Activated CD4-positive, alpha-beta T cell treated with anti-CD3 and anti-CD28 coated beads for 4 hours (primary cell): ENCODE measurements at regions not wholly inside any gene's neighbourhood (a gene's known extent, or its start where the extent isn't known, plus 50 kb on each side); places are given as distances from the start of the nearest gene placed in this dataset.

Source experiments
- DNase-seq, 2 donors: peaks; one replicate each; pipeline ENCODE4 v3.0.0-alpha.2; 2020

- DNase-seq: no peak
Measured at GRCh38 chr11:32161293-32161692, 70.4 kb downstream of the RCN1 start.

GRCh38 chr11:32162351-32162750 is 71.5 kb downstream of the RCN1 start:
- no peak for DNase-seq

- no peak for DNase-seq
Measured at GRCh38 chr11:32162906-32163305, 72.0 kb downstream of the RCN1 start.

GRCh38 chr11:32163557-32163956 is 72.7 kb downstream of the RCN1 start:
- DNase-seq: no peak

DNA sequence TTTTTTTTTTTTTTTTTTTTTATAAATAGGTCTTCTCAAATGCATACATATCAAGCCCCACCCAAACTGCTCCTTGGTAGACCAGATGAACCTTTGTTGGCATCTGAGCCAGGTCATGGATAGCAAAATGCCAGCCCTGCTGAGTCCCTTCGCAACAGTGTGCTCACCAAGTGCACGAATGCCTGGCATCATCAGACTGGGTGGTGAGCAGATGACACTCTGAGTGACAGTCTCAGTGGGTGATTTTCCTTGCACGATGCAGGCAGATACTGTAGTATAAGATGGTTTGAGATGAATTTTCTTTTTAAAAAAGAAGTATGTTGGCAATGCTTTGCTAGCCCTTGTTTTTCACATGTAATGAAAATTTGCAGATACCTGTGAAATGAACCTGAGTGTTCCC is 74.0 kb downstream of the RCN1 start:
- no peak for DNase-seq

DNA sequence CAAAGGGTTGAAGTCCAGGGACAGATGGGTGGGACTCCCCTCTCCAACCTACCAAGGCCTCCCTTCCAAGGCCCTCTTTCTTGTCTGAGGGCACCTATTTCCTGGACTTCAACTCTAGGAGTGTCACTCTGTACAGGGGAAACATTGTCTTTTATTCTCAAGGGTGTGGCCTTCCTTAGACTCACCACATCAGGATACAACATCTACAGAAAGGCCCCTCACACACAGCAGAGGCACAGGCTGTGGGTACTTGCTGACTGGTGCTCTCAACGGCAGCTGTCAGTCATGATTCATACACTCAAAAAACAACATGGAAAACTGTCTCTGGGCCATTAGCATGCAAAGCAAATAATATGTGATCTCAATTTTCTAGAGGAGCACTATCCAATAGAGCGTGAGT is 78.0 kb downstream of the RCN1 start:
- DNase-seq: no peak

GRCh38 chr11:32171445-32171844 is 80.6 kb downstream of the RCN1 start:
- no peak for DNase-seq

GRCh38 chr11:32172041-32172847 is 81.4 kb downstream of the RCN1 start:
- DNase-seq: no peak

DNA sequence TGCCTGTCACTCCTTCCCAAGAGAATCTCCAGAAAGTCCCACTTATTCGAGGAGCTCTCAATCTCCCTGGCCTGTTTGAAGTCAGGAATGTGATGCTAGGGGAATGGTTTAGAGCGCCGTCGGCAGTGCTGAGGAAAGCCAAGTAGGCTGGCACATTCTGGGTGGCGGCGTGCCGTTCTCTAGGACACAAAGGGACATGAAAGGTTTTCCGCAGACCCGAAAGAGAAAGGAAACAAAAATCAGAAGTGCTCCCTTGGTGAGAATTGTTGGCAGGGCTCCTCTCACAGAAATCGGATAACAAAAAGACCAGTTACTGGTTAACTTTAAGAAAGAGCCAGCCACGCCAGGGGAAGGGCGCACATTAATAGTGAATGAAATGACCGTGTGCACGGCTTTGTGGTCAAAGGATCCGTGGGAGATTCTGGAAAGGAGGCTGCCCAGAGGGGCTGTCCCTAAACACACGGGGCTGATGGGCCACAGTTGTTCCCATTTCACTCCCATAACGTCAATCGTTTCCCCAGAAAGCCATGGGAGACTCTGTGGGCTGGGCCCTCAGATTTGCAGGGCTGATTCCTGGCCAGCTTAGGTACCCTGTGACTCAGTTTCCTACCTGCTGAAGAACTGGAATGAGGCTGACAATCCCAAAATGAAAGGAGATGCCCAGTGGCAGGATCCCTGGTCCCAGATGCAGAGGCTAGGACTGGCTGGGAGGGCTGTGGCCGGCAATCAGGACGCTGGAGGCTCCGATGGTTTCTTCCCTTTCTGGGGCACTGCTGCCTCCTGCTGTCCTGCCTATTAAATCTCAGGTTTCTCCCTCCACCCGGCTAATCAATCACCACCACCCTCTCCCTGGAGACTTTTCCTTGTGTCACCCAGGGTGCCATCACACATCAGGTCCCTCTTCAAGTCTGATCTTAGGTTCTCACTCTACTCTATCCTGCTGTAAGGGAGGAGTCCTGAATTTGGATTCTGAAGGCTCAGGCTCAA is 82.3 kb downstream of the RCN1 start:
- no peak for DNase-seq

- DNase-seq: no peak
Measured at GRCh38 chr11:32173977-32174376, 83.1 kb downstream of the RCN1 start.

GRCh38 chr11:32176223-32176934 is 85.5 kb downstream of the RCN1 start:
- peak; percentile 59 to 83 for DNase-seq

DNA sequence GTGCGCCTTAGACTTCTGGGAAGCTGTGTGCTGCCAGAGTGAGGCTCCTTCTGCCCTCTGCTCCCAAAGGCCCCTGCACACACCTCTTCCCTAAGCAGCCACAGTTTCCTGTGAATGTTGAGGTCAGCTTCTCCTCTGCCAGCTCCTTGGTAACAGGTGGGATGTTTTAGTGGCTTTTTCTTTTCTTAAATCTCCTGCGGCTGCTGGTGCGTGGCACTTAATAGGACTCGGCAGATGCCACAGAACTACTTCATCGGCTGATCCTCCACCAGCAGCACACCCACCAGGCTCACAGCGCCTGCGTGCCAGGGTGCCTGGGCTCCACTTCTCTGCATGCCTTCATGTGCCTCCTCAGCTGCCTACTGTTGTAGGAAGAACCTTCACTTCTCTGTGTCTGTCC is 87.8 kb downstream of the RCN1 start:
- DNase-seq: no peak

- no peak for DNase-seq
Measured at GRCh38 chr11:32183512-32183911, 92.6 kb downstream of the RCN1 start.

DNA sequence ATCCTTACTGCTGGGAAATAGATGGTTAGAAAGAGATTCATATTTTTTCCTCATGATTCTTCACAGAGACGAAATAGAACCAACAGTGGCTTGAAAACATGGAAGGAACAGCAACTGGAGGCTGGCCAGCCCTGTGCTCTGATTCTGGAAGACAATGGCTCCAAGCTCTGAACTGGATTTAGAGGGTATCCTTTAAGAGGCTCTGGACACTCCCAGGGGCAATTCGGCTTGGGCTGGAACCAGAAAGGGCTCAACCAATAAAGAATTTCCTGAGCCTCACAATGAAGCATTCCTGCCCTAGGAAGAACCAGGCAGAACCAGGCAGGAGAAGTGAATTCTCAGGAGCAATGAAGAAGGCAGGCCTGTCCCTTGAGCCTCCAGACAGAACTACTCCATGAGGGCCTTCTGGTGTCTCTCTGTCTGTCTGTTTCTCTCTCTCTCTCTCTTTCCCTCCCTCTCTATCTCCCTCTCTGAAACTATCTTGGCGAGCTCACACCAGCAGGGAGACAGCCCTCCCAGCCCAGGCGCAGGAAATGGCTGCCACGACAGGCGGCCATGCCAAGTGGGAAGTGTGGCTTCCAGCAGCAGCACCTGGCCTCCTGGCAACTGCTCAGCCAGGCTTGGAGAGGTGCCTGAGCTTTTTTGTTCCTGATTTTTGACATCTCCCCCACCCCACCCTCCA is 93.3 kb downstream of the RCN1 start:
- DNase-seq: no peak

GRCh38 chr11:32184723-32185376 is 94.0 kb downstream of the RCN1 start:
- no peak for DNase-seq

DNA sequence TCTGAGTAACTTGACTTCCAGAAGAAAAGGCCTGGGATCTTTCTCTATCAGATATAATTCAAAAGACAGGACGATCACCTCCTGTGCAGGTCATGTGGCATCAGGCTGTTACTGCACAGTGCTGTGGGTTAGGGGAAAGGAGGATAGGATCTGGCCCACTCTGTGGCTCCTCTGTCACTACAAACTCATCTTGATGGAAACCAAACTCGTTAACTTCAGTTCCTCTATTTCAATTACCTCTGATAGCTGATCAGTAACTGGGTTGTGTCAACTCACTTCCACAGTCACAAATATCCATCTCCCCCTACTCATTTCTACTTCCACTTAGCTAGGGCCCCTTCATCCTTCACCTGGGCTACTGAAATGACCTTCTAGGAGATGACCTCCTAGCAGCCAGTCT is 95.2 kb downstream of the RCN1 start:
- DNase-seq: no peak

DNA sequence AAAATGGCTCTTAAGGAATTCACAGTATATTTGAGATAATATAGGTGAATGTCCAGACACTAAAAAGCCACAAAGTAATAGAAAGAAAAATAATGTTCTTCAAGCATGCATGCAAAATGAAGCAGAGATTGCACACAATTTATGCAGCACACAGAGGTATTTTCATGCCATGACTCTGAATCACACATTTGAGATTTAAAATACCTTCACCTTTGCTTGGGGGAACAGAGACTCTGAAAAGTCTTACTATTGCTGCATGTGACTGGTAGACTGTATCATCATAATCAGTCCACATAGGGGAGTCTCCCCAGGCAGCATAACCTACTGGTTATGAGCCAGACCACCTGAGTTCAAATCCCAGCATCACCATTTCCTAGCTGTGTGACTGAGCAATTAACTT is 96.2 kb downstream of the RCN1 start:
- DNase-seq: no peak

DNA sequence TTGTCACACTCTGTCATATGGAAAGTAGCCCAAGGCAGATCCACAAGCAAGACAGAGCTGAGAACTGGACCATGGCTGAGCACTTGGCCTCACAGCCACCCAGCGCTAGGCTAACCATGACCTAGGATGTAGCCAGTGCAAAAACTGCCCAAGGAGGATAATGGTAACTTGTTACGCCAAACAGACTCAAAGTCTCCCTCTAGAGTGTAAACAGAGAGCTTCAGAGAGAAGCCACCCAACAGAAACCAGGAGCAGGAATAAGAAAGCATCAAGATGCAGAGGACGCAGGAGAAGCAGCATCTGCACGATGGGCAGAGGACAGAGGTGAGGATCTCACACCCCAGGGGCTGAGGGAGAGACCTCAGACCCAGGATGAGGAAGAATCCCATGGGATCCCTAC is 97.9 kb downstream of the RCN1 start:
- DNase-seq: no peak

GRCh38 chr11:32196137-32196536 is 105.3 kb downstream of the RCN1 start:
- no peak for DNase-seq

GRCh38 chr11:32198053-32198452 is 107.2 kb downstream of the RCN1 start:
- DNase-seq: no peak

- DNase-seq: no peak
Measured at GRCh38 chr11:32200136-32200847, 109.4 kb downstream of the RCN1 start.
